Uterus (tissue), 2 donors: ENCODE measurements at regions not wholly inside any gene's neighbourhood (a gene's known extent, or its start where the extent isn't known, plus 50 kb on each side); places are given as distances from the start of the nearest gene placed in this dataset.

ENCODE experiments used
- CTCF ChIP-seq, 4 experiments: fragments of 200-600 bp in 2 of 4; fragments of 450-650 bp in 2 of 4; sonication (generic) in 2 of 4; IDR thresholded peaks; one replicate each; pipeline ENCODE4 v1.5.1; 2016 to 2019; ENCODE audit warnings: antibody characterized with exemption in 4 of 4, mild to moderate bottlenecking in 2 of 4, moderate library complexity in 1 of 4
- POLR2A ChIP-seq, 2 donors: fragments of 450-650 bp; IDR thresholded peaks; one replicate each; pipeline ENCODE4 v1.6.1; 2016; ENCODE audit warnings: antibody characterized with exemption in 2 of 2, mild to moderate bottlenecking in 1 of 2, moderate library complexity in 1 of 2

GRCh38 chr13:90276216-90276615 lies 1071.3 kb upstream of the MIR17HG start:
- TF ChIP-seq POLR2A (IDR thresholded peaks at IDR 0.05) (no peak), CTCF (IDR thresholded peaks at IDR 0.05) (no peak)
